ENCODE measurements at regions not wholly inside any gene's neighbourhood (a gene's known extent, or its start where the extent isn't known, plus 50 kb on each side); places are given as distances from the start of the nearest gene placed in this dataset.

DNA sequence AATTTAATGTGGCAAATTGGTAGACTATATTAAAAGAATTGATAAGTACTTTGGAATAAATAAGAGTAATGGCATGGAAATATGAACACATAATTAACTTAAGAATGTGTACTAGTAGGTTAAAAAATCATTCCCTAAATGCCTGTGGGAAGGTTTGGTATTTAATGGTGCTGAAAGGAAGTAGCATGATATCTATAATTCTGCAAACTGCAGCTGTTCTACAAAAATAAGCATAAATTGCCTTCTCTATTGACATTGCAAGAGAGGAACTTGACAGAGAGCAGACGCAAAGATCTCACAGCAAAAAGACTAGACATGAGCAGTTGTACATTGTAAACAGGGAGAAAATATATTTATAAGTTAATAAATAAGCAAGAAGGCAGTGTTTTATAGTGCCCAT, 752.5 kb upstream of the PCDH10 start:
- TF ChIP-seq ISX (CRISPR knock-in tag; conservative IDR thresholded peaks at IDR 0.05): no peak
- TF ChIP-seq SALL2 (CRISPR knock-in tag; IDR thresholded peaks at IDR 0.05): no peak

All from HepG2 (cell line).